Breast epithelium (tissue), 3 donors: ENCODE measurements at regions not wholly inside any gene's neighbourhood (a gene's known extent, or its start where the extent isn't known, plus 50 kb on each side); places are given as distances from the start of the nearest gene placed in this dataset.

ENCODE experiments used
- POLR2A ChIP-seq: fragments of 450-650 bp; IDR thresholded peaks from one replicate; pipeline ENCODE4 v1.6.1; 2016; ENCODE audit warnings: antibody characterized with exemption, mild to moderate bottlenecking, moderate library complexity
- POLR2AphosphoS5 ChIP-seq, 3 donors: sonication (generic); formaldehyde crosslinking; IDR thresholded peaks; one replicate each; pipeline ENCODE4 v1.6.1; 2017; ENCODE audit warnings: antibody characterized with exemption in 3 of 3
- TF ChIP-seq, protein P1 (sequence below), 3 donors: fragments of 450-650 bp; IDR thresholded peaks; one replicate each; pipeline ENCODE4 v1.5.1; 2016 to 2017; ENCODE audit warnings: antibody characterized with exemption in 3 of 3, mild to moderate bottlenecking in 3 of 3, moderate library complexity in 3 of 3

DNA sequence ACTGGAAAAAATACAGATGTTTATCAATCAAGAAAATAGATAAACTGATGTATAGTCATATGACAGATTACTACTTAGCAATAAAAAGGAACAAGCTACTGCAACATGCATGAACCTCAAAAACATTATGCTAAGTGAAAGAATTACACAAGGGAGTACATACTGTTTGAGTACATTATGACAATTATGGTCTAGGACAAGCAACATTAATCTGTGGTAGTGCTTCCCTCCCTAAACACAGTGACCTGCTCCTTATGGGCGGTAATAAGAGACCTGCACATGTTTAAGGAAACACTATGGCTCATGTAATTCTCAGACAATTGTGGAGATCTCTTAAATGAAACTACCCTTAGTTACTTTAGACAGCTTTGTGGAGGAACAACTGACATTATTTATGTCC, 421.2 kb upstream of the FBXO33 start:
- TF ChIP-seq, protein P1, sequence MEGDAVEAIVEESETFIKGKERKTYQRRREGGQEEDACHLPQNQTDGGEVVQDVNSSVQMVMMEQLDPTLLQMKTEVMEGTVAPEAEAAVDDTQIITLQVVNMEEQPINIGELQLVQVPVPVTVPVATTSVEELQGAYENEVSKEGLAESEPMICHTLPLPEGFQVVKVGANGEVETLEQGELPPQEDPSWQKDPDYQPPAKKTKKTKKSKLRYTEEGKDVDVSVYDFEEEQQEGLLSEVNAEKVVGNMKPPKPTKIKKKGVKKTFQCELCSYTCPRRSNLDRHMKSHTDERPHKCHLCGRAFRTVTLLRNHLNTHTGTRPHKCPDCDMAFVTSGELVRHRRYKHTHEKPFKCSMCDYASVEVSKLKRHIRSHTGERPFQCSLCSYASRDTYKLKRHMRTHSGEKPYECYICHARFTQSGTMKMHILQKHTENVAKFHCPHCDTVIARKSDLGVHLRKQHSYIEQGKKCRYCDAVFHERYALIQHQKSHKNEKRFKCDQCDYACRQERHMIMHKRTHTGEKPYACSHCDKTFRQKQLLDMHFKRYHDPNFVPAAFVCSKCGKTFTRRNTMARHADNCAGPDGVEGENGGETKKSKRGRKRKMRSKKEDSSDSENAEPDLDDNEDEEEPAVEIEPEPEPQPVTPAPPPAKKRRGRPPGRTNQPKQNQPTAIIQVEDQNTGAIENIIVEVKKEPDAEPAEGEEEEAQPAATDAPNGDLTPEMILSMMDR (IDR thresholded peaks at IDR 0.05): no peak
- no peak for TF ChIP-seq POLR2AphosphoS5 (IDR thresholded peaks at IDR 0.05)
- no peak for TF ChIP-seq POLR2A
